ENCODE measurements at regions not wholly inside any gene's neighbourhood (a gene's known extent, or its start where the extent isn't known, plus 50 kb on each side); places are given as distances from the start of the nearest gene placed in this dataset.

DNA sequence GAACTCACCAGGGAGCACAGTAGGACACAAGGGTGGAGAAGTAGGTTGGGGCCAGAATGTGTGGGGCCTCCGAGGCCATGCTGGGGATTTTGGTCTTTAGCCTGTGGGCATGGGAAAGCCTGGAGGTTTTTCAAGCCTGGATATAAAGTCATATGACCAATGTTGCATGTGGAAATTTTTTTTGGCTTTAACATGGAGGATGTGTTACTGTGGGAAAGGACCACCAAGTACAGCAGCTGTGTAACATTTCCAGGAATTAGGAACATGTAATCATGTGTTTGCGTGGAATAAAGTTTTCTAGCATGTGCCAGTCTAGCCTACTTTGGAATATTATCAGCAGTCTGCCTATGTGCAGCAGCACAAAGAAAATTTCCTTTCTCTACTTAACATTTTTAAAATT is 78.5 kb downstream of the TNFSF18 start:
- TF ChIP-seq, protein P1, sequence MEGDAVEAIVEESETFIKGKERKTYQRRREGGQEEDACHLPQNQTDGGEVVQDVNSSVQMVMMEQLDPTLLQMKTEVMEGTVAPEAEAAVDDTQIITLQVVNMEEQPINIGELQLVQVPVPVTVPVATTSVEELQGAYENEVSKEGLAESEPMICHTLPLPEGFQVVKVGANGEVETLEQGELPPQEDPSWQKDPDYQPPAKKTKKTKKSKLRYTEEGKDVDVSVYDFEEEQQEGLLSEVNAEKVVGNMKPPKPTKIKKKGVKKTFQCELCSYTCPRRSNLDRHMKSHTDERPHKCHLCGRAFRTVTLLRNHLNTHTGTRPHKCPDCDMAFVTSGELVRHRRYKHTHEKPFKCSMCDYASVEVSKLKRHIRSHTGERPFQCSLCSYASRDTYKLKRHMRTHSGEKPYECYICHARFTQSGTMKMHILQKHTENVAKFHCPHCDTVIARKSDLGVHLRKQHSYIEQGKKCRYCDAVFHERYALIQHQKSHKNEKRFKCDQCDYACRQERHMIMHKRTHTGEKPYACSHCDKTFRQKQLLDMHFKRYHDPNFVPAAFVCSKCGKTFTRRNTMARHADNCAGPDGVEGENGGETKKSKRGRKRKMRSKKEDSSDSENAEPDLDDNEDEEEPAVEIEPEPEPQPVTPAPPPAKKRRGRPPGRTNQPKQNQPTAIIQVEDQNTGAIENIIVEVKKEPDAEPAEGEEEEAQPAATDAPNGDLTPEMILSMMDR (IDR thresholded peaks at IDR 0.05): no peak
- TF ChIP-seq POLR2A (IDR thresholded peaks at IDR 0.05): no peak
